Large intestine (tissue), 3 donors: ENCODE measurements at regions not wholly inside any gene's neighbourhood (a gene's known extent, or its start where the extent isn't known, plus 50 kb on each side); places are given as distances from the start of the nearest gene placed in this dataset.
"Not testable (repeated sequence)": the region's sequence is repeated elsewhere in the genome, so short reads cannot be mapped to it uniquely, and the experiment has no call there.

Experiments used
- DNase-seq, 2 donors: peaks; one replicate each; pipeline versions ENCODE4 v3.0.0 to v3.0.0-alpha.2; 2013
- H3K27ac ChIP-seq: one replicate; pipeline ENCODE4 v1.5.1; 2013; ENCODE audit warnings: low read length
- H3K27me3 ChIP-seq: 2 replicates; pipeline ENCODE4 v1.6.1; 2013; ENCODE audit warnings: low read length; ENCODE audit not compliant: control insufficient read depth, insufficient read depth
- H3K36me3 ChIP-seq: 2 replicates; pipeline ENCODE4 v1.6.1; 2013; ENCODE audit warnings: low read length; ENCODE audit not compliant: control insufficient read depth, insufficient read depth
- H3K4me1 ChIP-seq: one replicate; pipeline ENCODE4 v1.6.1; 2013; ENCODE audit warnings: low read length; ENCODE audit not compliant: control insufficient read depth, insufficient read depth
- H3K4me3 ChIP-seq: one replicate; pipeline ENCODE4 v1.5.1; 2013; ENCODE audit warnings: low read length
- H3K9me3 ChIP-seq: one replicate; pipeline ENCODE4 v1.6.1; 2013; ENCODE audit warnings: mild to moderate bottlenecking, low read depth, low read length, moderate library complexity; ENCODE audit not compliant: control insufficient read depth
- WGBS: methylation state at CpG from one replicate; pipeline ENCODE4 v1.1.5; 2013; ENCODE audit warnings: low lambda C conversion rate; ENCODE audit not compliant: insufficient coverage; 5-methylcytosine and 5-hydroxymethylcytosine counted together

DNA sequence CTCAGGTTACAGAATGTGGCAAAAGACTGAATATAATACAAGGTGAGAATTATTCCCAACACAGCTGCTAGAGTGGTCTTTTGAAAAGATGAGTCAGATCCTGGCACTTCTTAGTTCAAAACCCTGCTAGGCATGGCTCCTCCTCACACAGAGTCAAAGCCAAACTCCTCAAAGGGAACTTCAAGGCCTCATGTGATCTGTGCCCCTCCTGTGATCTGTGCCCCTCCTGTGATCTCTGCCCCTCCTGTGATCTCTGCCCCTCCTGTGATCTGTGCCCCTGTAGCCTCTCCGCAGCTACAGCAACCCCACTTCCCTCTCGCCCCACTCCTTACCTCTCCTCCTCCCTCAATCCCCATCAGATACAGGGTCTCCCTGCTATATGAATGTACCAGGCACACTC lies 525.5 kb upstream of the CCNG1 start:
- H3K4me3 ChIP-seq, result no peak overlapping the region
- DNase-seq, result peak in 1 of 2 donors; percentile 9
- 35% methylated on average over 2 of the region's 2 CpGs for WGBS

DNA sequence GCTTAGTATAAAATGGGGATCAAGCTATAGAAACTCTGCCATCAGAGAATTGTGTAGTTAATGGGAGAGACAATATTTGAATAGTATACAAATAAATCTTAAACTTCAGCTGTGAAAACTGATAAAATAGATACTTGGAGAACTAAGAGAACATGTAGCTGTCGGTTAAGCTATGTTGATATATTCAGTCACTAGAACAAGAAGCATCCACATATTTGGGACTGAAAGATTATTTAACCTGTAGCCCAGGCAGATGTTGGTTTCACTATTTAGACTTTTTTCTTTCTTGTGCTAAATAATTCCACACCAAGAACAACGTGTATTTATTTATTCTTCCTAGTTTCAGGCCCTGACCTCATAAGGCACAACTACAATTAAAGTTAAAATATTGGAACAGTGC lies 521.0 kb upstream of the CCNG1 start:
- no peak for DNase-seq
- Histone ChIP-seq H3K4me1 (no peaks in the 10 kb centered on the region), H3K4me3 (no peak overlapping the region), H3K27ac (no peak overlapping the region), H3K27me3 (no peaks in the 10 kb centered on the region), H3K36me3 (no peaks in the 10 kb centered on the region), H3K9me3 (no peaks in the 10 kb centered on the region)
- WGBS, result 90% methylated on average over 2 of the region's 2 CpGs

More for the DNA sequence above, 525.5 kb upstream of the CCNG1 start:
- H3K4me1 ChIP-seq, result no peaks in the 10 kb centered on the region
- H3K27ac ChIP-seq, result no peak overlapping the region
- H3K36me3 ChIP-seq, result no peaks in the 10 kb centered on the region
- H3K27me3 ChIP-seq, result no peaks in the 10 kb centered on the region
- H3K9me3 ChIP-seq, result no peaks in the 10 kb centered on the region

DNA sequence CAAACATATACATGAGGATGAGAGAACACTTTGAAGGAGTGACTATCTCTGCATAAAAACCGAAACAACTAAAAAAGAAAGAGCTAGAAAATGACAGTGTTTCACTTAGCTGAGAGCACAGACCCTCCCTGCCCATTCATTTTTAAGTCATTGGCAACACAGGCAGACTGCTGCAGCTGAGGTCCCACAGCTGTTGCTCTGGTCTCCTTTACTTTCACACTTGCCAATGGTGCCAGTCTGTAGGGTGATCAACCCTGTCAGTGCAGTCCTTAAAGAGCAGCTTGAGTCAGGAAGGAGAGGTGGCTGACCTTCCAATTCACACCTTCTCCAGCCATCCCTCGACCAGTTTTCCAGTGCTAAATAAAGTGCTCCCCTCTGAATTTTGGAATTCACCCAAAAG lies 508.3 kb upstream of the CCNG1 start:
- no peaks in the 10 kb centered on the region for H3K27me3 ChIP-seq
- H3K4me3 ChIP-seq, result no peak overlapping the region
- DNase-seq, result no peak
- H3K36me3 ChIP-seq, result no peaks in the 10 kb centered on the region
- H3K27ac ChIP-seq, result no peak overlapping the region
- no peaks in the 10 kb centered on the region for H3K4me1 ChIP-seq
- WGBS, result no CpG with 5 or more reads among the region's 2 CpGs
- no peaks in the 10 kb centered on the region for H3K9me3 ChIP-seq

DNA sequence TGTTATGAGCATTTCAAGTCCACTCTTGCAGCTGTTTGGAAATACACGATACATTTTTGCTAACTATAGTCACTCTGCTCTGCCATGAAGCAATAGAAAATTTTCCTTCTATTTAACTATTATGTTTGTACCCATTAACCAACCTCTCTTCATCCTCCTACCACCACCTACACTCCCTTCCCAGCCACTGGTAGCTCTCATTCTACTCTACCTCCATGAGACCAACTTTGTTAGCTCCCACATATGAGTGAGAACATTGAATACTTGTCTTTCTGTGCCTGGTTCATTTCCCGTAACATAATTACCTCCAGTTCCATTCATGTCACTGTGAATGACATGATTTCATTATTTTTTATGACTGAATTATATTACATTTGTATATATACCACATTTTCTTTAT lies 505.9 kb upstream of the CCNG1 start:
- Histone ChIP-seq H3K36me3 (no peaks in the 10 kb centered on the region), H3K4me3 (no peak overlapping the region), H3K4me1 (no peaks in the 10 kb centered on the region), H3K9me3 (peaks cover 11% of the 10 kb centered on the region), H3K27me3 (no peaks in the 10 kb centered on the region), H3K27ac (no peak overlapping the region)
- 100% methylated on average over 1 of the region's 2 CpGs for WGBS
- no peak for DNase-seq

DNA sequence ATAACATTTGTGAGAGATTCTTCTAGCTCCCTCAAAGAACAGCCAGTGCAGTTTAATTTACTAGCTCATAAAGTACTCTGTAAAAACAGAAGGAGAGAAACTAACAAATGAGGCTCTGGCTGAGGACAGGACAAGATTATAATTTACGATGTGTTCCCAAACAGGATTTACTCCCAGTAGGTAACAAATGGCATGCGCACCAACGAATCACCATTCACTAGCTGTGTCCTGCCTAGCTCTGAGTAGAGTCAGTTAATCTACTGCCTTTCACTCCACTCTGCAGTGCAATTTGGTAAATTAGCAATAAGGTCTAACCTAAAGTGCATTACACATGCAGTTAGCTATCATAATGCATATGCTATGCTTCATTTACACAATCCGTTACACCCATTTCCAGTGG lies 497.4 kb upstream of the CCNG1 start:
- no peaks in the 10 kb centered on the region for H3K27me3 ChIP-seq
- no peaks in the 10 kb centered on the region for H3K36me3 ChIP-seq
- no peak overlapping the region for H3K4me3 ChIP-seq
- peaks cover 7% of the 10 kb centered on the region for H3K9me3 ChIP-seq
- no peak overlapping the region for H3K27ac ChIP-seq
- no peak for DNase-seq
- 67% methylated on average over 1 of the region's 4 CpGs for WGBS
- no peaks in the 10 kb centered on the region for H3K4me1 ChIP-seq

DNA sequence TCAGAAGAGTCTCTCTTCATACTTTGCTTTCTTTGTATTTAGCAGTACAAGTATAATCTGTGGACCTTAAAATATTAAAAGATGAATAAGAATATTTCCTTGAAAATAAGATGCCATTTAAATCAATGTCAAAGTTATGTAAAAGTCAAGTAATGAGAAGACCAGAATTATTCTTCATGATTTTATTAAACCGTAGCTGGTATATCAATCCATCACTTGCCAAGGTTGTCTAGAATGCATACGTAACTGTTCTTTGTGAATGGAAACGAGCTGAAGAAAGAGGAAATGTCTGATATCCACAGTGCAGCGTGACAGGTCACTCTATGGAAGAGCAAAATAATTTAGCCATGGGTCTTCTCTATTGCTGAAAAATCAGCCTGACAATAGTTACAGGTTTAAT lies 488.7 kb upstream of the CCNG1 start:
- Histone ChIP-seq H3K4me3 (no peak overlapping the region), H3K36me3 (no peaks in the 10 kb centered on the region), H3K4me1 (no peaks in the 10 kb centered on the region), H3K27me3 (no peaks in the 10 kb centered on the region), H3K9me3 (no peaks in the 10 kb centered on the region), H3K27ac (no peak overlapping the region)
- no peak for DNase-seq
- 96% methylated on average over 3 of the region's 4 CpGs for whole genome bisulfite sequencing

DNA sequence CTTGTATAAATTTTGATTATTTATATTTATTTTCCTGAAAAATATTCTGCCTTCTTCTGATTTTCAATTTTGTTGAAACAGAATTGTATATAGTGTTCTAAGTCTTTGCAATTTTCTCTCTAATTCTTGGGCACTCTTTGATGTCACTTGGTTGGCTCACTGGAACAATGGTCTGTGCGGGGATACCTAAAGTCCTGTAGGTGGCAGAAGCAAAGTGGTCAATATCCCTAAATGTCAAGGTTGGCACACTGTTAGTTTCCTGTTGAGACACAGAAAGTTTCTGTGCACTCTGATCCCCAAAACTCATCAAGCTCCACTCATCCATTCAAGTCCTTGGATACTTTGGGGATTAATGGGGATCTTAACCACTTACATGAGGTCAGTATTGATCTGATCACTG lies 480.8 kb upstream of the CCNG1 start:
- no peaks in the 10 kb centered on the region for H3K4me1 ChIP-seq
- no CpG with 5 or more reads among the region's 1 CpG for WGBS
- H3K4me3 ChIP-seq, result no peak overlapping the region
- H3K36me3 ChIP-seq, result no peaks in the 10 kb centered on the region
- no peaks in the 10 kb centered on the region for H3K27me3 ChIP-seq
- H3K27ac ChIP-seq, result no peak overlapping the region
- no peaks in the 10 kb centered on the region for H3K9me3 ChIP-seq
- DNase-seq, result no peak

DNA sequence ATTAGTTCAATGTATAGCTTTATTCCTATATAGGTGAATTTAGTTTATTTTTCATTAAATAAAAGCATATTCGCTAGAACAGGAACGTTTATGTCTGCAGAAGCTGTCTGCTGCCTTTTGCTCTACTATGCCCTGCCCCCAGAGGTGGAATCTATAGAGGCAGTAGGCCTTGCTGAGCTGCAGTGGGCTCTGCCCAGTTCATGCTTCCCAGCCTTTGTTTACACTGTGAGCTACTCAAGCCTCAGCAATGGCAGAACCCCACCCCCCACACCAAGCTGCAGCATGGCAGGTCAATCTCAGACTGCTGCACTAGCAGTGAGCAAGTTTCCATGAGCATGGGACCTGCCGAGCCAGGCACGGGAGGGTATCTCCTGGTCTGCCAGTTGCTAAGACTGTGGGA lies 473.3 kb upstream of the CCNG1 start:
- not testable (repeated sequence) for H3K27ac ChIP-seq, H3K4me1 ChIP-seq, H3K4me3 ChIP-seq, H3K27me3 ChIP-seq, H3K9me3 ChIP-seq, DNase-seq, H3K36me3 ChIP-seq
- no CpG with 5 or more reads among the region's 4 CpGs for WGBS

DNA sequence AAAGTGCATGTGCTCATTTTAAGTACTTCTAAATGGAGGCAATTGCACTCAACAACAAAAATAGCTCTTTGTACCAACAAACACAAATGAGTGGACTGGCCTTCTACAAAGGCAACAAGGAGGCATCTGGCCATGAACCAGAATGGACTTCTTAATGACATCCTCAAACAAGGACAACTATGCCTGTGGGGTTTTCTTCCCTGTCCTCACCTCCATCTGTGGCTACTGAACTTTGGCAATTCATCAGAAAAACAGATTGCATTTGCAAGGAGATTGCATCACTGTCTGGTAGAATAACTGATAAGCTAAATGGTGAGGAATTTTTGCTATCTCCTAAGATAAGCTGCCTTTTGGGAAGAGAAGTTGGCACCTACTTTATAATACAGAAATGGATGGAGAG lies 447.3 kb upstream of the CCNG1 start:
- Histone ChIP-seq H3K27me3 (no peaks in the 10 kb centered on the region), H3K9me3 (no peaks in the 10 kb centered on the region), H3K27ac (no peak overlapping the region), H3K36me3 (no peaks in the 10 kb centered on the region), H3K4me3 (no peak overlapping the region), H3K4me1 (peaks cover 3% of the 10 kb centered on the region)
- DNase-seq, result no peak

DNA sequence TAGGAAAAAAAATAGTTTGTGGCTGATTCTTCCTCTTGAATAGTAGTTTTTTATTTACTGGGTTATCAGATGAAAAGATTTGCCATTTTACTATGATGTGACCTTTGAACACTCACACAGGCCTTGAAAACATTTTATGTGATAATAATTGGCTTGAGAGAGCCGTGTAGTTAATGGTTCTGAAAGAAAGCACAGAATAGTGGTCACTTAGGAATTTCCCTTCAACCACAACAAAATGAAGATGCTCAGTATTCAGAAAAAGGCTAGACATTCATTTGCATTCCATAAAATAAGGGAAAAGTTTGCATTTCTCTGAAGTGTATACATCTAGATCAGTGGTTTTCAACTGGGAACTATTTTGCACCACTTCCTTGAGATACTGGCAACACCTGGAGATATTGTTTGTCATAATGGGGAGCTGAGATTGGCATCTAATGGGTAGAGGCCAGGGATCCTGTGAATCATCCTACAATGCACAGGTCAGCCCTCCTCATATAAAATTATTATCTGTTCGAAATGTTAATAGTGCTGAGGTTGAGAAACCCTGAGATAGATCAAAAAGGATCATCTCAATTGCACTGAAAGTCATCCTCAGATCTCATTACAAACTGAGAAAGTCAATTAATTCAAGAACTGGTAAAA lies 446.4 kb upstream of the CCNG1 start:
- H3K4me3 ChIP-seq, result no peak overlapping the region
- 20% methylated on average over 1 of the region's 2 CpGs for WGBS
- no peak overlapping the region for H3K27ac ChIP-seq
- no peaks in the 10 kb centered on the region for H3K9me3 ChIP-seq
- DNase-seq, result no peak
- H3K36me3 ChIP-seq, result no peaks in the 10 kb centered on the region
- H3K4me1 ChIP-seq, result peaks cover 3% of the 10 kb centered on the region
- H3K27me3 ChIP-seq, result no peaks in the 10 kb centered on the region

DNA sequence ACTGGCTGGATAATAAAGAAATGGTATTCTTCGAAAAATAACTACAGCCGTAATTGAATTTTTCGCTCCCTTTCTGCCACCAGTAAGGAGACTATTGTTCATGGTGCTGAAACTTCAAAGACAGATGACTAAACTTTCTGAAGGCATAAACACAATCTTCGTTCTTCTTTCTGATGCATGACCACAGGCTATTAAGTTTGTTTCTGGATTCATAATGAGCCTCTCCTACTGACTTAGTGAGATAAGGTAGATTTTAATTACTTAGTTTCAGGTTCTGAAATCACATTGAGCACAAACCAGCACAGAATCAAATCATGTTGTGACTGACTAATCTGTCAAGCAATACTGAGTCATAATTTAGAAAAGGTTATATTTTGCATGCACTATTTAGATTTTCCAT lies 441.8 kb upstream of the CCNG1 start:
- 100% methylated on average over 1 of the region's 4 CpGs for WGBS
- no peak for DNase-seq
- no peaks in the 10 kb centered on the region for H3K27me3 ChIP-seq
- H3K27ac ChIP-seq, result no peak overlapping the region
- H3K36me3 ChIP-seq, result no peaks in the 10 kb centered on the region
- no peaks in the 10 kb centered on the region for H3K4me1 ChIP-seq
- H3K9me3 ChIP-seq, result no peaks in the 10 kb centered on the region
- no peak overlapping the region for H3K4me3 ChIP-seq
